ENCODE measurements at regions not wholly inside any gene's neighbourhood (a gene's known extent, or its start where the extent isn't known, plus 50 kb on each side); places are given as distances from the start of the nearest gene placed in this dataset.

GRCh38 chr5:8050616-8051175 lies 181.7 kb downstream of the MTRR start:
- Histone ChIP-seq H3K36me3 (ENCODE audit: control insufficient read depth, insufficient read depth, low read length) (no peaks in the 10 kb centered on the region), H3K4me3 (replicated peaks; ENCODE audit: low read depth, low read length) (no peak overlapping the region), H3K27me3 (replicated peaks; ENCODE audit: control insufficient read depth, insufficient read depth, low read length) (no peaks in the 10 kb centered on the region)
- DNase-seq (ENCODE audit: extremely low read depth, insufficient read length): no peak
- no peak for TF ChIP-seq CTCF (IDR thresholded peaks at IDR 0.05; ENCODE audit: insufficient read depth, low read length, poor library complexity, severe bottlenecking)

GRCh38 chr5:8053270-8053669 lies 184.3 kb downstream of the MTRR start:
- no peak for TF ChIP-seq CTCF (IDR thresholded peaks at IDR 0.05; ENCODE audit: insufficient read depth, low read length, poor library complexity, severe bottlenecking)
- Histone ChIP-seq H3K4me3 (replicated peaks; ENCODE audit: low read depth, low read length) (no peak overlapping the region), H3K27me3 (replicated peaks; ENCODE audit: control insufficient read depth, insufficient read depth, low read length) (no peaks in the 10 kb centered on the region), H3K36me3 (ENCODE audit: control insufficient read depth, insufficient read depth, low read length) (no peaks in the 10 kb centered on the region)
- no peak for DNase-seq (ENCODE audit: extremely low read depth, insufficient read length)

- Histone ChIP-seq H3K4me3 (replicated peaks; ENCODE audit: low read depth, low read length) (no peak overlapping the region), H3K36me3 (ENCODE audit: control insufficient read depth, insufficient read depth, low read length) (no peaks in the 10 kb centered on the region), H3K27me3 (replicated peaks; ENCODE audit: control insufficient read depth, insufficient read depth, low read length) (0 out of 2 replicates have a peak, but pooled peaks cover 1% of the 10 kb centered on the region)
- DNase-seq (ENCODE audit: extremely low read depth, insufficient read length): no peak
- no peak for TF ChIP-seq CTCF (IDR thresholded peaks at IDR 0.05; ENCODE audit: insufficient read depth, low read length, poor library complexity, severe bottlenecking)
Observed at GRCh38 chr5:8057769-8058168, 188.8 kb downstream of the MTRR start.

- no peak for DNase-seq (ENCODE audit: extremely low read depth, insufficient read length)
- H3K27me3 ChIP-seq (replicated peaks; ENCODE audit: control insufficient read depth, insufficient read depth, low read length): 0 out of 2 replicates have a peak, but pooled peaks cover 1% of the 10 kb centered on the region
- no peak overlapping the region for H3K4me3 ChIP-seq (replicated peaks; ENCODE audit: low read depth, low read length)
- no peak for TF ChIP-seq CTCF (IDR thresholded peaks at IDR 0.05; ENCODE audit: insufficient read depth, low read length, poor library complexity, severe bottlenecking)
- H3K36me3 ChIP-seq (ENCODE audit: control insufficient read depth, insufficient read depth, low read length): no peaks in the 10 kb centered on the region
Observed at GRCh38 chr5:8058616-8059190, 189.8 kb downstream of the MTRR start.

- no peak overlapping the region for H3K4me3 ChIP-seq (replicated peaks; ENCODE audit: low read depth, low read length)
- no peak for DNase-seq (ENCODE audit: extremely low read depth, insufficient read length)
- 0 out of 2 replicates have a peak, but pooled peaks cover 1% of the 10 kb centered on the region for H3K27me3 ChIP-seq (replicated peaks; ENCODE audit: control insufficient read depth, insufficient read depth, low read length)
- no peak for TF ChIP-seq CTCF (IDR thresholded peaks at IDR 0.05; ENCODE audit: insufficient read depth, low read length, poor library complexity, severe bottlenecking)
- no peaks in the 10 kb centered on the region for H3K36me3 ChIP-seq (ENCODE audit: control insufficient read depth, insufficient read depth, low read length)
Observed at GRCh38 chr5:8059337-8059736, 190.4 kb downstream of the MTRR start.

All from GM06990 (cell line).